HL-60/S4 treated with retinoic acid at 250 ng/mL for 4 days and 3 days (cell line): ENCODE measurements at regions not wholly inside any gene's neighbourhood (a gene's known extent, or its start where the extent isn't known, plus 50 kb on each side); places are given as distances from the start of the nearest gene placed in this dataset.

Source experiments
- in situ Hi-C: fragments of 300-500 bp; cut with MboI; formaldehyde crosslinking; loops from 2 replicates; pipeline ENCODE4 v1.7.0; 2022; ENCODE audit warnings: low sequenced_read_pairs

DNA sequence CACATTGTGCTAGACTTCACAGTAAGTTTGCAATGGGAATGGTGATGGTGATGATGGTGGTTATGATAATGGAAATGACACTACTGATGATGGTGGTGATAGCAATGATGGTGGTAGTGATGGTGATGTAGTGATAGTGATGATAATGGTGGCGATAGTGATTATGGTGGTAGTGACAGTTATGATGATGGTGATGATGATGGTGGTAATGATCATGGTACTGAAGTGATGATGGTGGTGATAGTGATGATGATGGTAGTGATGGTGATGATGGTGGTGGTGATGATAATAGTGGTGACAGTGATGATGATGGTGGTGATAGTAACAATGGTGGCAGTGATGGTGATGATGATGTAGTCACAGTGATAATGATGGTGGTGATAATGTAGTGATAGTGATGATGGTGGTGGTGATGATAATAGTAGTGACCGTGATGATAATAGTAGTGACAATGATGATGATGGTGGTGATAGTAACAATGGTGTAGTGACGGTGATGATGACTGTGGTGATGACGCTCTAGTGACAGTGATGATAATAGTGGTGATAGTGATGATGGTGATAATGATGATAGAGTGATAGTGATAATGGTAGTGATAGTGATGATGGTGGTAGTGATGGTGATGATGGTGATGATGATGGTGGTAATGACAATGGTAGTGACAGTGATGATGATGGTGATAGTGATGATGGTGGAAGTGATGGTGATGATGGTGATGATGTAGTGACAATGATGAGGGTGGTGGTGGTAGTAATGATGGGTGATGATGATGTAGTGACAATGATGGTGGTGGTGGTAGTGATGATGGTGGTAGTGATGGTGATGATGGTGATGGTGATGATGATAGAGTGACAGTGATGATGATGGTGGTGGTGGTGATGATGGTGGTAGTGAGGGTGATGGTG is 222.9 kb upstream of the PWP1 start:
- in situ Hi-C loops = no loop called here

DNA sequence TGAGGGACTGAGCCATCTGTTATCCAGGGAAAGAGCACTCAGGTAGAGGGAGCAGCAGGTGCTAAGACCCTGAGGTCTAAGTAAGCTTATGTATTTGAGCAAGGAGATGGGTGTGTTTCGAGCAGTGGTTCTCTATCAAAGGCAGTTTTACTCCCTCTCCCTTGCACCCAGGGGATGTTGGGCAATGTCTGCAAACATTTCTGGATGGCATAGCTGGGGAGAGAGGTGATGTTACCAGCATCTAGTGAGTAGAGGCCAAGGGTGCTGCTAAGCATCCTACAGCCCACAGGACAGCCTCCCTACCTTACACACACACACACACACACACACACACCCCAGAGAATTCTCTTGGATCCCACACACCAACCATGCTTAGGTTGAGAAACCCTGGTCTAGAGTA is 221.0 kb upstream of the PWP1 start:
- in situ Hi-C loops = no loop called here

- in situ Hi-C loops = no loop called here
Observed at GRCh38 chr12:107465625-107466024, 220.0 kb upstream of the PWP1 start.

DNA sequence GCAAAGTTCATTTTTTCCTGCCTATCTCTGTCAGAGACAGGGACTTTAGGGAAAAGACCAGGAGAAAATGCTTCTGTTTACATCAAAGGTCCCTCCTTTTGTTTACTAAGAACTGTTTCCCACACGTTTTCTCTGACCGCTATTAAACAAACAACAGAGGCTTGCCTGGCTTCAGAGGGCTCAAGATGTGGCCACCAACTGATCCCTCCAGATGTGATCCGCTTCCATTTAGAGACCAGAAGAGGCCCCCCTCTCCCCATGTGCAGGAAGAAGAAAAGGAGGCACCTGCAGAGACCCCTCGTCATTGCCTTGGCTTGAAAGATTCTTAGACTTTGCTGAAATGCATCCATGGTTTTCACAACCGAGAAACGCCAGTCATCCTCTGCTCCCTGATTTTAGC is 217.9 kb upstream of the PWP1 start:
- in situ Hi-C loops = no loop called here

GRCh38 chr12:107468182-107468581 is 217.4 kb upstream of the PWP1 start:
- in situ Hi-C loops = no loop called here

DNA sequence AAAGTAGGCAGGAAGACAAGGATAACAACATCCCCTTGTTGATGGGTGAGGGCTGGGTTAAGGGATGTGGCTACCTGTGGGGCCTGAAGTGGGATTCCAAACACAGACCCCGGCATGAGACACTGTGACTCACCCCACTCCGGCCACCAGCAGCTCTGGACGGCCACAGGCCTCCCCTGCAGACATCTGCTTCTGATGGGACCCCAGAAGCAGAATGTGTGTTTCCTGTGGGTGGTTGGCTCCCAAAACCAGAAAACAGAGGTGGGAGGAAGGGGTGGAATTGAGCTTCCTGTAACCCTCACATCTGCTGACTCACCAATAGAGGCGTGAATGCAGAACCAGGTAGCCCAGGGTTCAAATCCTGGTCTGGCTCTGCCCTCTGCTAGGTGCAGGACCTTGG is 216.6 kb upstream of the PWP1 start:
- in situ Hi-C loops = no loop called here

DNA sequence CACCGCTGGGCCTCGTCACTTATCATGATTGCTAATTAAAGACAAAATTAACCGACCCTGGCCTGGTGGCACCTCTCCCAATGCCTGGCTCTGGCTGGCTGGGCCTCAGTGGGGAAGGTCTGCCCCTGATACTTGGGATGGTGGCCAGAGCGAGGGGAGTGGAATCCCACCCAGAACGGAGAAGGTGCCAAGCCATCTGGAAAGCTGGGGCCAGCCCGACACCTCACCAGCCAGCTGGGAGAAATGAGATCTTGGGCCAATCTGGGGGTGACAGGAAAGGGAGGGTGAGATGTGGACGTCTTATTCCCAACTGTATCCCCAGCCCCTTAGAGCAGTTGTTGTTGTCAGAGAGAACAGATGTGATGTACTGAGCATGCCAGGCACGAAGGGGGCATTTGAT is 215.0 kb upstream of the PWP1 start:
- in situ Hi-C loops = no loop called here

- in situ Hi-C loops = no loop called here
Observed at GRCh38 chr12:107472308-107472707, 213.3 kb upstream of the PWP1 start.

- in situ Hi-C loops = no loop called here
Observed at GRCh38 chr12:107474099-107474498, 211.5 kb upstream of the PWP1 start.

DNA sequence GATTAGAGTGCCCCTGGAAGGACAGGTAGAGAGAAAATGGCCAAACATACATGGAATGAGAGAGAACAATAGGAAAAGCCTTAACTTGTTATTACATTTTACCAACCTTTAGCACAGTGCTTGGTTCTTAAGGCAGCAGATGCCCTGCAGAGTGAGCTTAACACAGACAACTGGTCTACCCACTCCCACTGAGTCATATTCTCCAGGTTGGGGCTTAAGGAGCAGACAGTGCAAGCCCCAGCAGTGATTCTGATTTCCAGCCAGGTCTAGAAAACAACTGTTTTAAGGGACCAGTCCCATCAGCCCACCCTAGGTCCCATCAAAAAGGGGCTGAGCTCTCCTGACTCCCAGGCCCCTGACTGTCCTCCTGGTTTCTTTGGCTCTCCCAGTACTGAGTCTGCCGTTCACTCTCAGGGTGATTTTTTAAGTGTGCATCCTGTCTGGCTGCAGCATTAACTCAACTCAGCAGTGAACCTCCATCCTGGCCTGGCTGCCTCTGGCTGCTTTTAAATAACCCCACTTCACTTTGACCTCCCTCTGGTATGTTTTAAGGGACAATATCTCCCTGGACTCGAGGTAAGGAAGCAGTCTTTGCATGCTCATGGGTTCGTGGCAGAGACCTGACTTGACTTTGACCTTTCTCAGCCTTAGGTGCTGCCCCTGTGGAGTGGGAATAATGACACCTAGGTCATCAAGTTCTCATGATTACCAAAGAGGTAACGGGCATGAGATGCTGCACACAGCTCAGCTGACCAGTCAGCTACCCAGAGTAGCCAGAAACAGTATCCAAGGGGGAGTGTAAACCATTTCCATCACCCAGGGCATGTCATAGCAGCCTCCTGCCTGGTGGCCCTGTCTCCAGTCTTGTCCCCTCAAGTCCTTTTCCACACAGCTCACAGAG is 210.7 kb upstream of the PWP1 start:
- in situ Hi-C loops = no loop called here

GRCh38 chr12:107475900-107476299 is 209.7 kb upstream of the PWP1 start:
- in situ Hi-C loops = no loop called here

DNA sequence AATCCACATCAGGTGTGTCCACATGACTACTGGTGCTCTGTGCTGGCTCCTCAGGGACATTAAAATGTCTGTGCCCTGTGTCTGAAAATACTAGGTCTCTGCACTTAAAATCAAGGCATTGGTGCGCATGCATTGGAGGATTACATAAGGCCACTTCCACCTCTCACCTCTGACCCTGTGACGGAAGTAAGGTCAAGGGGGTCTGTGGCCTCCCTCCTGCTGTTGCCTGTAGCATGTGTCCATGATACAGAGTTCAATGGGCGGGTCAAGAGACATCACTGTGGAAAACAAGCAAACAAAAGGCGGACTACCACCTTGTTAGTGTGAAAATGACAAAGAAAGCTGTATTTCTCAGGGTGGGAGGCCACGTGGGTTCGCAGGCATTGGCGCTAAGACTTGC is 208.6 kb upstream of the PWP1 start:
- in situ Hi-C loops = no loop called here

DNA sequence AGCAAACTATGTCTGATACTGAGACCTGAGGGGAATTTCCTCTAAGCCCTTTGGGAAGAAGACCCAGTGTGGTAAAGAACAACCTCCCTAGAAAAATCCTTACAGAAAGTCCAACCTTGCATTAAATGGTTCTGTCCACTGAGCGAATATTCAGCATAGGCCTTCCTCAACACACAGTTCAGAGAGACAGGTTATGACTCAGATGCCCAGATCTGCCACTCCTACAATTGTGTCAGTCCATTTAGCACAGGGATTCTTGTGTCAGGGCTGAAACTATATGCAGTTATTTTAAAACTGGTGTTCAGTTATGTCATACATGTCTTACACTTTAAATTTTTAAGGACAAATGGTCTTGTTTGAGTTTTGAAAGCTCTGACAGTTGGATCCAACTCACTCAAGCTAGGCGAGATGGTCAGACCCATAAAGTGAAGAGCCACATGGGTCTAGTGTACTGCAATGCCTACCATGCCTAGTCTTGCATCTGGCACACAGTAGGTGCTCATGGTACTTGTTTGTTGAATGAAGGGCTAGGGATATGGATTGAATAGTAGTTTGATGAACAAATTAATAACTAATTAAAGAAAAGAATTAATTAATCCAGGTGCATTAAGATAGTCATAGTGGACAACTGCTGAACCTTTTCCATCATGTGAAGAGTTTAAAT is 207.5 kb upstream of the PWP1 start:
- in situ Hi-C loops = no loop called here

DNA sequence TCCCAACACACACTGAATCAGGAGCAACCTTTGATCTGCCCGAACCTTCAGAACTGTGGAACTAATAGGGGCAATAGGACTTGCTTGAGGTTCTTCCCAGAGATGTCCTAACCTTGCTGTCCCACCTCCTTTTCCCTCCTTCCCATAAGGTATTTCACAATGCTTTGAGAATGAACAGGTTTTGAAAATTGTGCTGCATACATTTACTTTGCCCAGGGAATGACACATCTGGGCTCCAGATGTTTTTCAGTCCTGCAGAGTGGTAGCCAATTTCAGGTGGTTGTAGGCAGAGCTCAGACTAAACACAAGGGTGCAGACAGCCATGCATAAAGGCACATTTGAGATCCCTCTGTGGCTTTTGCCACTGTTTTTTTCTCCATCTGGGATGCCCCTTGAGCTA is 206.7 kb upstream of the PWP1 start:
- in situ Hi-C loops = no loop called here

GRCh38 chr12:107480836-107481608 is 204.6 kb upstream of the PWP1 start:
- in situ Hi-C loops = no loop called here

- in situ Hi-C loops = no loop called here
Observed at GRCh38 chr12:107484230-107484629, 201.4 kb upstream of the PWP1 start.

GRCh38 chr12:107484941-107485340 is 200.7 kb upstream of the PWP1 start:
- in situ Hi-C loops = no loop called here

- in situ Hi-C loops = no loop called here
Observed at GRCh38 chr12:107485731-107486130, 199.9 kb upstream of the PWP1 start.

- in situ Hi-C loops = no loop called here
Observed at GRCh38 chr12:107486140-107486892, 199.3 kb upstream of the PWP1 start.
